ENCODE measurements at regions not wholly inside any gene's neighbourhood (a gene's known extent, or its start where the extent isn't known, plus 50 kb on each side); places are given as distances from the start of the nearest gene placed in this dataset.

DNA sequence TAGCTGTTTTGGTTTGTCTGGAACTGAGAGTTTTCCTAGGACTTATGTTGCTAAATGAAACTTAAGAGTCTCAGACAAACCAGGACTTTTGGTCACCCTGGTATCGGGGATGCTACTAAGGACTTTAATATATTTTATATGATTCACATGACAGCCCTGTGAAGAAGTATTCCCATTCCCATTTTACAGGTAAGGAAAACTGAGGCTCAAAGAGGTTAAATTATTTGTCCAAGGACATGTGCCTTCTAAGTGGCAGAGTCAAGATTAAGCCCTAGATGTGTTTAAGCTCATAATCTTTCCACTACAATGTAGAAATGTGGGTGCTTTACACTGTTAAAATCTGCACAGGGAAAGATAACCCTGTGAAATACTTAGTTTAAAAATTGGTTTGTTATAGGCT is 77.7 kb upstream of the ATP5MC3 start:
- no peak for TF ChIP-seq POLR2A (IDR thresholded peaks at IDR 0.05; ENCODE audit: low read length)
- TF ChIP-seq GATA1 (IDR thresholded peaks at IDR 0.05; ENCODE audit: low read depth, low read length), result no peak
